ENCODE measurements at regions not wholly inside any gene's neighbourhood (a gene's known extent, or its start where the extent isn't known, plus 50 kb on each side); places are given as distances from the start of the nearest gene placed in this dataset.

DNA sequence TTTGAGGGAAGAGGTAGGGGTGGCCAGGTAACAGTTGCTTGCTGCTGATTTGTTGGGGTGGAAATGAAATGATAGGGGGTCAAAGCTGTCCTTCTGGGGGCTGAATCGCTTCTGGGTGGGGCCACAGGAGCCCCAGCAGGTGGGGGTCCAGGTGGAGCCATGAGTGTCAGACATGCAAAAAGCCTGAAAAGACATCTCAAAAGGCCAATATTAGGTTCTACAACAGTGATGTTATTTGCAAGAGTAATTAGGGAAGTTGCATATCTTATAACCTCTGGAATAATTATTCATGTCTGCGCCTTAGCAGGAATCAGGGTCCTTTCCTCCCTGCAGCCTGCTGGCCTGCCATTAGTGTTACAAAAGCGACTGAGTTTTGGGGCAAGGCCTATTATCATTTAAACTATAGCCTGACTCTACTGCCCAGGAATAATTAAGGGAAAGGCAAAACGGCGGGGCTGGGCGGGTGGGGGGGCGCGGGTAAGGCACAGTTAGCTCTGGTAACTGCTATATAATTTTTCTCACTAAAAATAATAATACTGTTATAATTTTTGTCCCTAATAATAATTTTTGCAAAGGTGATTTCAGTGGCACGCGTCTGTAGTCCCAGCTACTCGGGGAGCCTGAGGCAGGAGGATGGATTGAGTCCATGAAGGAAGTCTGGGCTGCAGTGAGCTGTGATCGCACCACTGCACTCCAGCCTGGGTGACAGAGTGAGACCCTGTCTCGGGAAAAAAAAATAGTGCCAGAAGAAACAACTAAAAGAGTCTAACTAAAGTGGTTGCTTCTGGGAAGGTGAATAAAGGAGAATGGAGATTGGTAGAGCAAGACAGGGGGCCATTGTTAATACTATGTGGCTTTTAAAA lies 145.7 kb downstream of the MAGEB17 start:
- TF ChIP-seq, protein P1, sequence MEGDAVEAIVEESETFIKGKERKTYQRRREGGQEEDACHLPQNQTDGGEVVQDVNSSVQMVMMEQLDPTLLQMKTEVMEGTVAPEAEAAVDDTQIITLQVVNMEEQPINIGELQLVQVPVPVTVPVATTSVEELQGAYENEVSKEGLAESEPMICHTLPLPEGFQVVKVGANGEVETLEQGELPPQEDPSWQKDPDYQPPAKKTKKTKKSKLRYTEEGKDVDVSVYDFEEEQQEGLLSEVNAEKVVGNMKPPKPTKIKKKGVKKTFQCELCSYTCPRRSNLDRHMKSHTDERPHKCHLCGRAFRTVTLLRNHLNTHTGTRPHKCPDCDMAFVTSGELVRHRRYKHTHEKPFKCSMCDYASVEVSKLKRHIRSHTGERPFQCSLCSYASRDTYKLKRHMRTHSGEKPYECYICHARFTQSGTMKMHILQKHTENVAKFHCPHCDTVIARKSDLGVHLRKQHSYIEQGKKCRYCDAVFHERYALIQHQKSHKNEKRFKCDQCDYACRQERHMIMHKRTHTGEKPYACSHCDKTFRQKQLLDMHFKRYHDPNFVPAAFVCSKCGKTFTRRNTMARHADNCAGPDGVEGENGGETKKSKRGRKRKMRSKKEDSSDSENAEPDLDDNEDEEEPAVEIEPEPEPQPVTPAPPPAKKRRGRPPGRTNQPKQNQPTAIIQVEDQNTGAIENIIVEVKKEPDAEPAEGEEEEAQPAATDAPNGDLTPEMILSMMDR (IDR thresholded peaks at IDR 0.05), result no peak
- TF ChIP-seq POLR2A (IDR thresholded peaks at IDR 0.05), result no peak
